GM12878 (cell line): ENCODE measurements at regions not wholly inside any gene's neighbourhood (a gene's known extent, or its start where the extent isn't known, plus 50 kb on each side); places are given as distances from the start of the nearest gene placed in this dataset.
"Not testable (repeated sequence)": the region's sequence is repeated elsewhere in the genome, so short reads cannot be mapped to it uniquely, and the experiment has no call there.

Experiments used
- BRCA1 ChIP-seq: IDR thresholded peaks from 2 replicates; pipeline ENCODE4 v1.6.1; 2011; ENCODE audit warnings: low read depth, low read length, improper control_type of control experiment
- CREM ChIP-seq: IDR thresholded peaks from 2 replicates; pipeline ENCODE4 v1.6.1; 2014; ENCODE audit warnings: antibody characterized with exemption, low read depth
- ETV6 ChIP-seq, 2 experiments: fragments of 450-650 bp in 1 of 2; IDR thresholded peaks in 1 of 2; conservative IDR thresholded peaks in 1 of 2; 2 replicates each; pipeline ENCODE4 v1.6.1; 2014; ENCODE audit warnings: antibody characterized with exemption in 1 of 2, borderline replicate concordance in 1 of 2, low read depth in 1 of 2, mild to moderate bottlenecking in 1 of 2, moderate library complexity in 1 of 2
- SREBF2 ChIP-seq: IDR thresholded peaks from 2 replicates; pipeline ENCODE4 v1.6.1; 2012; ENCODE audit warnings: mild to moderate bottlenecking, low read length
- TAF1 ChIP-seq: IDR thresholded peaks from 2 replicates; pipeline ENCODE4 v1.6.1; 2011; ENCODE audit warnings: mild to moderate bottlenecking, low read depth, low read length, borderline replicate concordance
- USF2 ChIP-seq: IDR thresholded peaks from 2 replicates; pipeline ENCODE4 v1.6.1; 2011; ENCODE audit warnings: low read depth, low read length, improper control_type of control experiment, borderline replicate concordance
- ZNF24 ChIP-seq: fragments of 450-650 bp; IDR thresholded peaks from 2 replicates; pipeline ENCODE4 v1.6.1; 2017; ENCODE audit warnings: antibody characterized with exemption, mild to moderate bottlenecking
- TF ChIP-seq, protein P1 (sequence below), 3 experiments: IDR thresholded peaks in 2 of 3; conservative IDR thresholded peaks in 1 of 3; 2 replicates each; pipeline ENCODE4 v1.5.1; 2011; ENCODE audit warnings: low read depth in 3 of 3, low read length in 3 of 3, mild to moderate bottlenecking in 3 of 3, control low read depth in 2 of 3, moderate library complexity in 2 of 3, inconsistent platforms in 1 of 3, mixed read lengths in 1 of 3; ENCODE audit not compliant: control insufficient read depth in 2 of 3, insufficient read depth in 1 of 3; ENCODE audit errors: extremely low read depth in 1 of 3
- TF ChIP-seq, protein P2 (sequence below): IDR thresholded peaks from 2 replicates; pipeline ENCODE4 v1.6.1; 2011; ENCODE audit warnings: low read depth, mild to moderate bottlenecking, low read length, moderate library complexity, borderline replicate concordance; ENCODE audit errors: extremely low read depth

GRCh38 chr2:111527707-111528400, 356.1 kb downstream of the ANAPC1 start:
- TF ChIP-seq SREBF2; USF2; ETV6 (conservative IDR thresholded peaks at IDR 0.05 in 1 of 2, IDR thresholded peaks at IDR 0.05 in 1 of 2; ENCODE audit: borderline replicate concordance in 1 of 2, low read depth in 1 of 2); TAF1; ZNF24; CREM; BRCA1: not testable (repeated sequence)
- TF ChIP-seq, protein P1, sequence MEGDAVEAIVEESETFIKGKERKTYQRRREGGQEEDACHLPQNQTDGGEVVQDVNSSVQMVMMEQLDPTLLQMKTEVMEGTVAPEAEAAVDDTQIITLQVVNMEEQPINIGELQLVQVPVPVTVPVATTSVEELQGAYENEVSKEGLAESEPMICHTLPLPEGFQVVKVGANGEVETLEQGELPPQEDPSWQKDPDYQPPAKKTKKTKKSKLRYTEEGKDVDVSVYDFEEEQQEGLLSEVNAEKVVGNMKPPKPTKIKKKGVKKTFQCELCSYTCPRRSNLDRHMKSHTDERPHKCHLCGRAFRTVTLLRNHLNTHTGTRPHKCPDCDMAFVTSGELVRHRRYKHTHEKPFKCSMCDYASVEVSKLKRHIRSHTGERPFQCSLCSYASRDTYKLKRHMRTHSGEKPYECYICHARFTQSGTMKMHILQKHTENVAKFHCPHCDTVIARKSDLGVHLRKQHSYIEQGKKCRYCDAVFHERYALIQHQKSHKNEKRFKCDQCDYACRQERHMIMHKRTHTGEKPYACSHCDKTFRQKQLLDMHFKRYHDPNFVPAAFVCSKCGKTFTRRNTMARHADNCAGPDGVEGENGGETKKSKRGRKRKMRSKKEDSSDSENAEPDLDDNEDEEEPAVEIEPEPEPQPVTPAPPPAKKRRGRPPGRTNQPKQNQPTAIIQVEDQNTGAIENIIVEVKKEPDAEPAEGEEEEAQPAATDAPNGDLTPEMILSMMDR (IDR thresholded peaks at IDR 0.05 in 2 of 3, conservative IDR thresholded peaks at IDR 0.05 in 1 of 3; ENCODE audit: control insufficient read depth in 2 of 3, extremely low read depth in 1 of 3, insufficient read depth in 1 of 3, low read depth in 3 of 3, low read length in 3 of 3) = not testable (repeated sequence)
- TF ChIP-seq, protein P2, sequence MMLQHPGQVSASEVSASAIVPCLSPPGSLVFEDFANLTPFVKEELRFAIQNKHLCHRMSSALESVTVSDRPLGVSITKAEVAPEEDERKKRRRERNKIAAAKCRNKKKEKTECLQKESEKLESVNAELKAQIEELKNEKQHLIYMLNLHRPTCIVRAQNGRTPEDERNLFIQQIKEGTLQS = not testable (repeated sequence)
